DND-41 (cell line): ENCODE measurements at regions not wholly inside any gene's neighbourhood (a gene's known extent, or its start where the extent isn't known, plus 50 kb on each side); places are given as distances from the start of the nearest gene placed in this dataset.
A peak's percentile ranks its signal among the peaks of the same experiment; 100 is the strongest.

Source experiments
- EZH2 ChIP-seq: IDR thresholded peaks from 3 replicates; pipeline ENCODE4 v1.6.1; 2012; ENCODE audit warnings: borderline replicate concordance, low read depth, mild to moderate bottlenecking, moderate library complexity, low read length, inconsistent platforms; ENCODE audit not compliant: severe bottlenecking
- TF ChIP-seq, protein P1 (sequence below): IDR thresholded peaks from 2 replicates; pipeline ENCODE4 v1.5.1; 2012; ENCODE audit warnings: borderline replicate concordance, low read length, moderate library complexity, mild to moderate bottlenecking; ENCODE audit not compliant: poor library complexity, severe bottlenecking; ENCODE audit errors: extremely low read depth

GRCh38 chr5:173733425-173733824 lies 117.0 kb upstream of the BOD1 start:
- TF ChIP-seq, protein P1, sequence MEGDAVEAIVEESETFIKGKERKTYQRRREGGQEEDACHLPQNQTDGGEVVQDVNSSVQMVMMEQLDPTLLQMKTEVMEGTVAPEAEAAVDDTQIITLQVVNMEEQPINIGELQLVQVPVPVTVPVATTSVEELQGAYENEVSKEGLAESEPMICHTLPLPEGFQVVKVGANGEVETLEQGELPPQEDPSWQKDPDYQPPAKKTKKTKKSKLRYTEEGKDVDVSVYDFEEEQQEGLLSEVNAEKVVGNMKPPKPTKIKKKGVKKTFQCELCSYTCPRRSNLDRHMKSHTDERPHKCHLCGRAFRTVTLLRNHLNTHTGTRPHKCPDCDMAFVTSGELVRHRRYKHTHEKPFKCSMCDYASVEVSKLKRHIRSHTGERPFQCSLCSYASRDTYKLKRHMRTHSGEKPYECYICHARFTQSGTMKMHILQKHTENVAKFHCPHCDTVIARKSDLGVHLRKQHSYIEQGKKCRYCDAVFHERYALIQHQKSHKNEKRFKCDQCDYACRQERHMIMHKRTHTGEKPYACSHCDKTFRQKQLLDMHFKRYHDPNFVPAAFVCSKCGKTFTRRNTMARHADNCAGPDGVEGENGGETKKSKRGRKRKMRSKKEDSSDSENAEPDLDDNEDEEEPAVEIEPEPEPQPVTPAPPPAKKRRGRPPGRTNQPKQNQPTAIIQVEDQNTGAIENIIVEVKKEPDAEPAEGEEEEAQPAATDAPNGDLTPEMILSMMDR = peak; percentile 46
- no peak for TF ChIP-seq EZH2
